K562 (cell line): ENCODE measurements at regions not wholly inside any gene's neighbourhood (a gene's known extent, or its start where the extent isn't known, plus 50 kb on each side); places are given as distances from the start of the nearest gene placed in this dataset.

Experiments
- ATF7 ChIP-seq: fragments of 450-650 bp; IDR thresholded peaks from 2 replicates; pipeline ENCODE4 v1.7.1; 2014; ENCODE audit warnings: mild to moderate bottlenecking, moderate library complexity
- EZH2 ChIP-seq: IDR thresholded peaks from 2 replicates; pipeline ENCODE4 v1.6.1; 2012; ENCODE audit warnings: low read depth, mild to moderate bottlenecking, inconsistent platforms, low read length, borderline replicate concordance
- TAF1 ChIP-seq: IDR thresholded peaks from 2 replicates; pipeline ENCODE4 v1.6.1; 2011; ENCODE audit warnings: mild to moderate bottlenecking, low read length, moderate library complexity; ENCODE audit not compliant: insufficient read depth, control insufficient read depth, severe bottlenecking; ENCODE audit errors: extremely low read depth
- ZFPM2 ChIP-seq: fragments of 250-450 bp; sonication (Bioruptor Pico); IDR thresholded peaks from 2 replicates; pipeline ENCODE4 v1.5.1; 2022; ENCODE audit warnings: mild to moderate bottlenecking
- TF ChIP-seq, protein P1 (sequence below), 3 experiments: IDR thresholded peaks in 2 of 3; conservative IDR thresholded peaks in 1 of 3; 2 replicates each; pipeline ENCODE4 v1.5.1; 2011 to 2012; ENCODE audit warnings: low read length in 3 of 3, mild to moderate bottlenecking in 3 of 3, control low read depth in 2 of 3, improper control_type of control experiment in 1 of 3, inconsistent platforms in 1 of 3, low read depth in 1 of 3, mixed read lengths in 1 of 3, moderate library complexity in 1 of 3; ENCODE audit not compliant: insufficient read depth in 2 of 3

DNA sequence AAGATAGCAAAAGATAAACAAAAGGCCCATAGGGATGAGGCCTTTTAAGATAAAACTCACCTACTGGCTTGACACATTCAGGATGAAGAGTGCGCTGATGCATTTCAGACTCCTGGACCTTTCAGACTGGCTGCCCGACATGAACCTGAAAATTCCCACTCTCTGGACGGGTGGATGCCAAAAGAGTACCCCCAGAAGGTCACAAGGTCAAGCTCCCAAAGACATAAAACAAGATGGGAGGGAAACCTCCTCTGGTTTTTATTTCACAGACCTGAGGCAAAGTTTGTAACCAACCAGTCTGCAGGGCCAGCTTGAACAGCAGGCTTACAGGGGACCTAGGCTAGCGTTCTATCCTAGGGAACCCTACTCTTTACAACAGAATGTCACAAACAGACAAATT, 123.2 kb upstream of the GC start:
- TF ChIP-seq TAF1 (no peak), ZFPM2 (CRISPR knock-in tag) (no peak), ATF7 (no peak), EZH2 (no peak)
- TF ChIP-seq, protein P1, sequence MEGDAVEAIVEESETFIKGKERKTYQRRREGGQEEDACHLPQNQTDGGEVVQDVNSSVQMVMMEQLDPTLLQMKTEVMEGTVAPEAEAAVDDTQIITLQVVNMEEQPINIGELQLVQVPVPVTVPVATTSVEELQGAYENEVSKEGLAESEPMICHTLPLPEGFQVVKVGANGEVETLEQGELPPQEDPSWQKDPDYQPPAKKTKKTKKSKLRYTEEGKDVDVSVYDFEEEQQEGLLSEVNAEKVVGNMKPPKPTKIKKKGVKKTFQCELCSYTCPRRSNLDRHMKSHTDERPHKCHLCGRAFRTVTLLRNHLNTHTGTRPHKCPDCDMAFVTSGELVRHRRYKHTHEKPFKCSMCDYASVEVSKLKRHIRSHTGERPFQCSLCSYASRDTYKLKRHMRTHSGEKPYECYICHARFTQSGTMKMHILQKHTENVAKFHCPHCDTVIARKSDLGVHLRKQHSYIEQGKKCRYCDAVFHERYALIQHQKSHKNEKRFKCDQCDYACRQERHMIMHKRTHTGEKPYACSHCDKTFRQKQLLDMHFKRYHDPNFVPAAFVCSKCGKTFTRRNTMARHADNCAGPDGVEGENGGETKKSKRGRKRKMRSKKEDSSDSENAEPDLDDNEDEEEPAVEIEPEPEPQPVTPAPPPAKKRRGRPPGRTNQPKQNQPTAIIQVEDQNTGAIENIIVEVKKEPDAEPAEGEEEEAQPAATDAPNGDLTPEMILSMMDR (IDR thresholded peaks at IDR 0.05 in 2 of 3, conservative IDR thresholded peaks at IDR 0.05 in 1 of 3; ENCODE audit: insufficient read depth in 2 of 3, low read depth in 1 of 3, low read length in 3 of 3), result no peak
